SH-SY5Y (cell line): ENCODE measurements at regions not wholly inside any gene's neighbourhood (a gene's known extent, or its start where the extent isn't known, plus 50 kb on each side); places are given as distances from the start of the nearest gene placed in this dataset.

Source experiments
- GATA2 ChIP-seq: IDR thresholded peaks from 2 replicates; pipeline ENCODE4 v1.6.1; 2011; ENCODE audit warnings: mild to moderate bottlenecking, low read depth, low read length
- GATA3 ChIP-seq: IDR thresholded peaks from 2 replicates; pipeline ENCODE4 v1.6.1; 2011; ENCODE audit warnings: low read depth, mild to moderate bottlenecking, low read length, moderate library complexity

DNA sequence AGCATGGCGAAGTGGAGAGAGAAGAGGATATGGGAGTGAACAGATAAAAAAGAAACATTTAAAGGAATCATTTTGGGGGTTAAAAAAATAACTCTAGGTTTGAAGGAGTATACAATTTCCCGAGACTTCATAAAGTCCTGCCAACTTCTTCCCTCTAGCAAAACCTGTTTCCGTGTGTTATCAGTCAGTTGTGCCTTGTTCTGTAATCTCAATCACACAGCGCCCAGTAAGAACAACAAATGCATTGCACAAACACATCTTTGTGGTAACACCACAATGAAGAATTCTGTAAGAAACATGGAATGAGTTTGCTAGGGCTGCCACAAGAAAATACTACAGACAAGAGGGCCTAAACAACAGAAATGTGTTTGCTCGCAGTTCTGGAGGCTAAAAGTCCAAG, 144.7 kb upstream of the FUT8 start:
- TF ChIP-seq GATA3, result no peak
- no peak for TF ChIP-seq GATA2
